Activated T-cell treated with anti-CD3 and anti-CD28 coated beads, Interleukin-2, amount 50 U/mL, for 24 hours (primary cell): ENCODE measurements at regions not wholly inside any gene's neighbourhood (a gene's known extent, or its start where the extent isn't known, plus 50 kb on each side); places are given as distances from the start of the nearest gene placed in this dataset.

Experiments
- DNase-seq: peaks from one replicate; pipeline ENCODE4 v3.0.0-alpha.2; 2020
- H3K27ac Mint-ChIP-seq: 2 replicates; pipeline ENCODE4 v1.8.0; 2020; ENCODE audit warnings: mild to moderate bottlenecking, mixed read lengths
- H3K27me3 Mint-ChIP-seq: 2 replicates; pipeline ENCODE4 v1.8.0; 2020; ENCODE audit warnings: mixed read lengths
- H3K36me3 Mint-ChIP-seq: 2 replicates; pipeline ENCODE4 v1.8.0; 2020; ENCODE audit warnings: low read depth, mixed read lengths
- H3K4me1 Mint-ChIP-seq: 2 replicates; pipeline ENCODE4 v1.8.0; 2020; ENCODE audit warnings: low read depth, mixed read lengths
- H3K4me3 Mint-ChIP-seq: 2 replicates; pipeline ENCODE4 v1.8.0; 2020; ENCODE audit warnings: mild to moderate bottlenecking, moderate library complexity, mixed read lengths
- H3K9me3 Mint-ChIP-seq: 2 replicates; pipeline ENCODE4 v1.8.0; 2020; ENCODE audit warnings: mixed read lengths

GRCh38 chr12:93127582-93128331 lies 198.7 kb upstream of the EEA1 start:
- Mint-ChIP-seq H3K36me3 (no peaks in the 10 kb centered on the region), H3K27me3 (no peaks in the 10 kb centered on the region), H3K27ac (no peak overlapping the region), H3K4me3 (no peak overlapping the region), H3K9me3 (no peaks in the 10 kb centered on the region), H3K4me1 (no peaks in the 10 kb centered on the region)
- no peak for DNase-seq

DNA sequence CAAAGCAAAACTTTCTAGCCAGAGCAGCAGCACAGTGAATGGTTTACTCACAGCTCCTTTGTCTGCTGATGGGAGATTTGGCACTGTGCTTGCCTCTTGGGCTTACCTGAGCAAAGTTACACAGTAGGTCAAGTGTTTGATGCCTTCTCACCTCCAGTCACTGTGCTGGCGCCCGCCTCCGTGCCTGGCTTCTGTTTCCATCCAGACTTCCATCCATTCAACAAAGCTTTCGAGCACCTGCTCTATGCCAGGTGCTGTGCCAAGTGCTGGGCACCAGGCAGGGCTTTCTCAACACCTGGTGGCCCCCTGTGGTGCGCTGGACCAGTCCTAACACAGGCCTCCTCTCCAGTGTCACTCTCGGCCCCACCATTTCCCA lies 199.2 kb upstream of the EEA1 start:
- H3K4me3 Mint-ChIP-seq = no peak overlapping the region
- H3K36me3 Mint-ChIP-seq = no peaks in the 10 kb centered on the region
- no peak overlapping the region for H3K27ac Mint-ChIP-seq

DNA sequence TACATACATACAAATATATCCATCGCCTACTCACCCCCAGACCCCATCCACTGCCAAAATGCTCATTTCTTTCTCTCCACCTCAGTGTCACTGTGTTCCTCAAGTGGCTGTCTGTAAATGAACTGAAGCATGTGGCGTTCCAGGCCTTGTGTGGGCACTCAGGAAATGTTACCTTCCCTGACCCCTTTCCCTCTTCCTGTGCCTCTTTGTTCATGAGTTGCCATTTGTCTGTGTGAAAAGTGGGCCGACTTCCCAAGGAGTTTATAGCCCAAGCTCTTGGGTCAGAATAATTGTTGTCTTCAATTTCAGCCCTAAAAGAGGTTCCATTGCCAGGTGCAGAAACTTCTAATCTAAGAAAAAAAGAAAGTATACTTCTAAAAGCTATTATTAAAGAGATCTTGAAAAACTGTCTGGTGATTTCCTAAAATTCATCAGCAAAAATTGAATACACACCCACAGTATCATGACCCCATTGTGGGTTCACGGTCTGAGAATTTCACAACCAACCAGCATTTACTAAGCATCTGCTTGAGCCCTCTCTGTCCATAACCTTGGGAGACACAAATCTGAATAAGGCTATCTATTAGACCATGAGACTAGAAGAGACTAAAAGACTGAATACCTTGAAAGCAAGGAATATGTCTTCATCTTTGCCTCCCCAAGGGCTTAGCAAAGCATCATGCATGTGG lies 201.4 kb upstream of the EEA1 start:
- Mint-ChIP-seq H3K9me3 (no peaks in the 10 kb centered on the region), H3K27me3 (no peaks in the 10 kb centered on the region), H3K27ac (no peak overlapping the region), H3K4me1 (peaks cover 8% of the 10 kb centered on the region), H3K4me3 (no peak overlapping the region), H3K36me3 (no peaks in the 10 kb centered on the region)
- DNase-seq = no peak

More for the DNA sequence above, 199.2 kb upstream of the EEA1 start:
- DNase-seq = no peak
- Mint-ChIP-seq H3K4me1 (no peaks in the 10 kb centered on the region), H3K9me3 (no peaks in the 10 kb centered on the region), H3K27me3 (no peaks in the 10 kb centered on the region)

- no peak for DNase-seq
- no peak overlapping the region for H3K27ac Mint-ChIP-seq
- no peak overlapping the region for H3K4me3 Mint-ChIP-seq
- no peaks in the 10 kb centered on the region for H3K9me3 Mint-ChIP-seq
- no peaks in the 10 kb centered on the region for H3K27me3 Mint-ChIP-seq
- H3K36me3 Mint-ChIP-seq = no peaks in the 10 kb centered on the region
- H3K4me1 Mint-ChIP-seq = peaks cover 17% of the 10 kb centered on the region
Measured at GRCh38 chr12:93133361-93133760, 204.3 kb upstream of the EEA1 start.

GRCh38 chr12:93134175-93134890 lies 205.2 kb upstream of the EEA1 start:
- Mint-ChIP-seq H3K27ac (no peak overlapping the region), H3K4me3 (no peak overlapping the region)
- DNase-seq = no peak

DNA sequence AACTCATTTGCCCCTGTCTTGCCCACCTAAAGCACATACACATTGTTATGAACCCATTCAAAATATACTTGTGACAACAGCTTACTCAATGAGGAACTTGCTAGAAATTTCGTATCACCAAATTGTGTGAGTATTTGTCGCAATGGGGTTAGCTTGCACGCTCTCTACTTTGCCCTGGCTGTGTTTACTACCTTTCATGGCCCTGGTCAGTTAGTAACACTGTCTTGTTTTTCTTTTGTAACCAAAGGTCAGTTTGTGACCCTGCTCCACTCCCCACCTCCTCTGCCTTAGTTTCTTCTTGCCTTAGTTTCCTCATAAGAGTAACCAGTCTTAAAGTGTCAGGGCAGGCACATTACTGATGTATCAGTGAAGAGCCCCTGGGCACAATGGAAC lies 205.8 kb upstream of the EEA1 start:
- DNase-seq = no peak
- H3K4me1 Mint-ChIP-seq = peaks cover 17% of the 10 kb centered on the region
- H3K9me3 Mint-ChIP-seq = no peaks in the 10 kb centered on the region
- H3K36me3 Mint-ChIP-seq = no peaks in the 10 kb centered on the region
- no peak overlapping the region for H3K4me3 Mint-ChIP-seq
- H3K27ac Mint-ChIP-seq = no peak overlapping the region
- H3K27me3 Mint-ChIP-seq = no peaks in the 10 kb centered on the region

More at GRCh38 chr12:93134175-93134890, 205.2 kb upstream of the EEA1 start:
- H3K9me3 Mint-ChIP-seq = no peaks in the 10 kb centered on the region
- H3K36me3 Mint-ChIP-seq = no peaks in the 10 kb centered on the region
- H3K4me1 Mint-ChIP-seq = peaks cover 17% of the 10 kb centered on the region
- H3K27me3 Mint-ChIP-seq = no peaks in the 10 kb centered on the region

DNA sequence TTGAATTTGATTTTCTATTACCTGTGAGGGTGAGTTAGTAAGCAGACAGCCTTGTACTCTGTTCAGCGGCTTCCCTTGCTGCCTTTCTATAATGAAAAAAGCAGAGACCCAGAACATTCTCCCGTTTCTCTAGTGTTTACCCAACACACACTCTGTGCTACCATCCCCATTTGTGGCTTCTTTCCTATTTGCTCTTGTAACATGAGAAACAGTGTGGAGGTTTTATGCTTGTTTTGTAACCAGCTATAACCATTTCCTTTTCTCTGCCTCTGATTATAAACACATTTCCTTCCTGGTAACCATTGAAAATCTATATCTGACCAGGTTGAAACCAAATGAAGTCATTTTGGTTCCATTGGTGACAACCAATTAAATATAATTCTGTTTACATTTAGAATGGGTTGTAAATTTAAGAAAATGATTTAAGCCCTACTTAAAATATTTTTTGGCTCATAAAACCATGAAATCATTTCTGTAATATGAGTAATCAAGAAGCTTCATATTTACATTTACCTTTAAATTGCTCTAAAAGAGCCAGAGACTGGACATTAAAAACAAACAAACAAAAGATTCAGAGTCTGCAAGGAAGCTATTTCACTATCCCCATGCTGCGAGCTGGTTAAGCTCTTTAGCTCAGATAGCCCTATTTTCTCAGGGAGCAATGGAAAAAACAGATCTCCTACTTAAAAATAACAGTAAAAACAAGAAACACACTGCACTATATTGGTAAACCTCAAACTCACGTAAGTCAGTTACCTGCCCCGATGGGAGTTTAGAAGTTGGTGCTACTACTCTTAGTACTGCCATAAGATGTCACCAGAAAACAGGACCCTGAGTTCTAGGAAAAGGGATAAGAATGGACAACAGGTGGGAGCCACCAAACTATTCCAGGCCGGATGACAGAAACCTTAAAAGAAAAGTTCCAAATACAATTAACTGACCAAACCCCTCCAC lies 206.5 kb upstream of the EEA1 start:
- H3K27ac Mint-ChIP-seq = no peak overlapping the region
- no peak overlapping the region for H3K4me3 Mint-ChIP-seq
- DNase-seq = no peak
- peaks cover 17% of the 10 kb centered on the region for H3K4me1 Mint-ChIP-seq
- H3K27me3 Mint-ChIP-seq = no peaks in the 10 kb centered on the region
- H3K36me3 Mint-ChIP-seq = no peaks in the 10 kb centered on the region
- no peaks in the 10 kb centered on the region for H3K9me3 Mint-ChIP-seq

GRCh38 chr12:93136253-93137055 lies 207.4 kb upstream of the EEA1 start:
- no peak overlapping the region for H3K4me3 Mint-ChIP-seq
- H3K27ac Mint-ChIP-seq = no peak overlapping the region
- peaks cover 17% of the 10 kb centered on the region for H3K4me1 Mint-ChIP-seq
- DNase-seq = no peak
- H3K27me3 Mint-ChIP-seq = no peaks in the 10 kb centered on the region
- no peaks in the 10 kb centered on the region for H3K36me3 Mint-ChIP-seq
- H3K9me3 Mint-ChIP-seq = no peaks in the 10 kb centered on the region

DNA sequence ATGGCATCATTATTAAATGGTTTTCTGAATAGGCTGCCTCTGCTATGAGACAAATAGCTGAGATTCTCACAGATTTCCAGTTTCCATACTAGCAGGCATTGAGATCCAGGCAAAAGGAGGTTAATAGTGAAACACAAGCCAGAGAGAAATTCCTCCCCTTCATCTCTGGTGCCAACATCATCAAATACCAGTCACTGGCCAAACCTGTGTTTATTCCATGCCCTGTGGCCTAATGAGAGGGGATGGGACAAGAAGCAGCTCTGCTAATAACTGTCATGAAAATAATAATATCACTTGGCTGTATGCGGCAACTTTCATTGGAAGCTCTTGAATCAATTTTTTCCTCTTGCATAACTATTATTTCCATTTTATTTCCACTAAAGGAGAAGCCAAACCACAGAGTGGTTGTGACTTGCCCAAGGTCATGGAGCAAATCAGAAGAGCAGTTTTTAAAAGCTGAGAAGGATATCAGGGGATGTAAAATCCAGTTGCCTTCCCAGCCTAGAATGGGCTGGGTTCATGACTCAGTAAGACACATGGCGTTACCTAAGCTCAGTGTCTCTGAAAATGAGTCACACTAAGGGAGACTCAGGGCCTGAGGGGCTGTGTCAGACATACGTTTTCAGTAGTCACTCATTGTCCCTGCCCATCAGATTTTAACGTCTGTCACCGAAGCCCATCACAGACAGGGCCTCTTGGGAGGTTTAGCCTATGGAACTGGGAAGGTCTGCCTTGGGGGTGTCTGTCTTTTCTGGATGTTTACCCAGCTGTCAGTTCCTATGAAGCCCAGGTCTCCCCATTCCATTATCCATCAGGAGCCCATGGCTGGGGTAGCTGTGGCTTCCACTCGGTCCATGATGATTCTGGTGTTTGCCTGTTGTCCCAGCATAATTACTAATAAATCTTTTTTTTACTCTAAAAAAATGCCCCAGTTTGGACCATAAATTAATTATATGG lies 208.8 kb upstream of the EEA1 start:
- Mint-ChIP-seq H3K27ac (no peak overlapping the region), H3K9me3 (no peaks in the 10 kb centered on the region), H3K4me1 (peaks cover 17% of the 10 kb centered on the region)

GRCh38 chr12:93139028-93139665 lies 210.1 kb upstream of the EEA1 start:
- DNase-seq = no peak
- no peak overlapping the region for H3K4me3 Mint-ChIP-seq
- no peaks in the 10 kb centered on the region for H3K36me3 Mint-ChIP-seq
- H3K27ac Mint-ChIP-seq = no peak overlapping the region
- peaks cover 17% of the 10 kb centered on the region for H3K4me1 Mint-ChIP-seq
- H3K9me3 Mint-ChIP-seq = no peaks in the 10 kb centered on the region
- peaks cover 2% of the 10 kb centered on the region for H3K27me3 Mint-ChIP-seq

More for the DNA sequence above, 208.8 kb upstream of the EEA1 start:
- Mint-ChIP-seq H3K27me3 (no peaks in the 10 kb centered on the region), H3K36me3 (no peaks in the 10 kb centered on the region), H3K4me3 (no peak overlapping the region)
- DNase-seq = no peak

DNA sequence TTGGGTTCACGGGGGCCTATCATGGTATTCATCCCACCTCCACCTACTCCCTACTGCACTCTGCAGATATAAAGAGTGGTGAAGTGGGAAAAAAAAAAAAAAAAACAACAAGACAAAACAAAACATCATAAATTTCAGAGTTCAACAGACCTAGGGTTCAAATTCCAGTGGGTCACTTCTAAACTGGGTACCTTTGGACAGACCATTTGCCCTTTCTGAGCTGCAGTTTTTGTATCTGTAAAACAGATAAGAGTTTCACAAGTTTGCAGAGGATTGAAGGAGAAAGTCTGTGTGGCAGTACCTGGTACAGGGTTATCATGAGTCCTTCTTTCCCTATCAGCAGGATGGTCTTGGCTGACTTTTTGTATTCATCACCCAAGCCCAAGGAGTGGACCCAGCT lies 211.2 kb upstream of the EEA1 start:
- Mint-ChIP-seq H3K4me1 (peaks cover 10% of the 10 kb centered on the region), H3K27me3 (peaks cover 5% of the 10 kb centered on the region), H3K36me3 (no peaks in the 10 kb centered on the region), H3K9me3 (no peaks in the 10 kb centered on the region), H3K27ac (no peak overlapping the region), H3K4me3 (no peak overlapping the region)
- no peak for DNase-seq

DNA sequence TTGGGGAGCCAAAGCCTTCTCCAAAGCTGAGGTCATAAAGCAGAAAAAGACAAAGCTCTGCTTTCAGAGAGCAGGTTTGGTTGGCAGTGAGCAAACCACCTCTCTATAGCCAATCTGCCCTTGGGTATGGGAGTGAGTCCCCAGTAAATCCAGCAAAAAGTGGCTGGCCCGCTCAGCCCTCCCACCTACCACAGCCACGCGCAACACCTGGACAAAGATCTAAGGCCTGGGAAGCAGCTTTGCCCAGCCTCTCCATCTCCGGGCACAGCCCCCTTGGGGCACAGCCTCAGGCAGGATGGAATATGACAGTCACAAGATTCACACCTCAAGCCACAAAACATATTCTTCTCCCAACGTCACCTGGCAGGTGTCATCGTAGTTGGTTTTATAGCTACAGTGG lies 211.7 kb upstream of the EEA1 start:
- peaks cover 5% of the 10 kb centered on the region for H3K27me3 Mint-ChIP-seq
- H3K27ac Mint-ChIP-seq = no peak overlapping the region
- no peak for DNase-seq
- H3K4me3 Mint-ChIP-seq = no peak overlapping the region
- H3K4me1 Mint-ChIP-seq = peaks cover 7% of the 10 kb centered on the region
- H3K36me3 Mint-ChIP-seq = no peaks in the 10 kb centered on the region
- no peaks in the 10 kb centered on the region for H3K9me3 Mint-ChIP-seq
